Smooth muscle cell (in vitro differentiated cells): ENCODE measurements at regions not wholly inside any gene's neighbourhood (a gene's known extent, or its start where the extent isn't known, plus 50 kb on each side); places are given as distances from the start of the nearest gene placed in this dataset.
"Not testable (repeated sequence)": the region's sequence is repeated elsewhere in the genome, so short reads cannot be mapped to it uniquely, and the experiment has no call there.

ENCODE experiments used
- DNase-seq: peaks from one replicate; lab custom pipeline; 2025; ENCODE audit not compliant: unreplicated experiment; lab: John Stamatoyannopoulos, UW
- H2AFZ ChIP-seq: fragments of 200-600 bp; sonication (generic); 2 replicates; pipeline ENCODE4 v1.6.0; 2016; ENCODE audit warnings: antibody characterized with exemption, low read depth, mild to moderate bottlenecking
- H3F3A ChIP-seq: fragments of 200-600 bp; sonication (generic); 2 replicates; pipeline ENCODE4 v1.6.0; 2017; ENCODE audit warnings: antibody characterized with exemption, low read depth
- H3K27ac ChIP-seq: fragments of 200-600 bp; sonication (generic); 2 replicates; pipeline ENCODE4 v1.5.1; 2016; ENCODE audit warnings: low read depth, mild to moderate bottlenecking
- H3K27me3 ChIP-seq: fragments of 200-600 bp; sonication (generic); 2 replicates; pipeline ENCODE4 v1.6.1; 2016; ENCODE audit warnings: low read depth, mild to moderate bottlenecking
- H3K36me3 ChIP-seq: fragments of 200-600 bp; sonication (generic); 2 replicates; pipeline ENCODE4 v1.5.1; 2016; ENCODE audit warnings: low read depth
- H3K4me1 ChIP-seq: fragments of 200-600 bp; sonication (generic); 2 replicates; pipeline ENCODE4 v1.5.1; 2016; ENCODE audit warnings: low read depth
- H3K4me2 ChIP-seq: fragments of 200-600 bp; sonication (generic); 2 replicates; pipeline ENCODE4 v1.6.0; 2016; ENCODE audit warnings: mild to moderate bottlenecking
- H3K4me3 ChIP-seq: fragments of 200-600 bp; sonication (generic); 2 replicates; pipeline ENCODE4 v1.5.1; 2016; ENCODE audit warnings: mild to moderate bottlenecking
- H3K79me2 ChIP-seq: fragments of 200-600 bp; sonication (generic); 2 replicates; pipeline ENCODE4 v1.6.0; 2016; ENCODE audit warnings: low read depth, mild to moderate bottlenecking
- H3K9ac ChIP-seq: fragments of 200-600 bp; sonication (generic); 2 replicates; pipeline ENCODE4 v1.6.0; 2016; ENCODE audit warnings: low read depth
- H3K9me3 ChIP-seq: fragments of 200-600 bp; sonication (generic); replicated peaks from 2 replicates; pipeline ENCODE4 v1.5.1; 2016; ENCODE audit warnings: low read depth
- H4K20me1 ChIP-seq: fragments of 200-600 bp; sonication (generic); 2 replicates; pipeline ENCODE4 v1.6.0; 2016; ENCODE audit warnings: low read depth
- CTCF ChIP-seq: fragments of 200-600 bp; sonication (generic); IDR thresholded peaks from 2 replicates; pipeline ENCODE4 v1.5.1; 2017; ENCODE audit warnings: borderline replicate concordance, mild to moderate bottlenecking, antibody characterized with exemption; ENCODE audit not compliant: insufficient read depth, poor library complexity, severe bottlenecking
- WGBS: methylation state at CpG from one replicate; pipeline ENCODE4 v1.1.7; 2016; ENCODE audit warnings: low lambda C conversion rate; 5-methylcytosine and 5-hydroxymethylcytosine counted together

DNA sequence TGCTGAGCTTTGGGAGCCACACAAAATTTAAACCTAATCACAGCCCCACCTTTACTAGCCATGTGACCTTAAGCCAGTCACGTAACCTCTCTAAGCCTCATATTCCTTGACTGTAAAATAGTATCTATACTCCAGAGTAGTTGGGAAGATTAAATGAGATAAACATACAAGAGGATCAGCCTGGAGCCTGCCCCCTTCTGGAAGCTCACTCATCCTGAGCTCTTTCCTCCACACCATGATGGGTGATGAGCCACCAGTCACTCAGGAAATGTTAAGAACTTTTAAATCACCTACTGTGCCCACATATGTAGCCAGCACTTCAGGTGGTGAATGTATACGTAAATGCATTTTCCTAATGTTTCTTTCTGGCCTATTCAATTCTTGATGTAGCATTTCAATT, 195.9 kb upstream of the DDX18 start:
- no peaks in the 10 kb centered on the region for H3K36me3 ChIP-seq
- 100% methylated on average over 2 of the region's 2 CpGs for WGBS

GRCh38 chr2:117621326-117621725, 193.2 kb upstream of the DDX18 start:
- Histone ChIP-seq H3F3A (no peaks in the 10 kb centered on the region), H2AFZ (no peak overlapping the region)

More for the DNA sequence above, 195.9 kb upstream of the DDX18 start:
- Histone ChIP-seq H2AFZ (no peak overlapping the region), H3K4me3 (no peak overlapping the region), H3K9ac (no peak overlapping the region), H3K4me2 (no peak overlapping the region), H3K9me3 (no peaks in the 10 kb centered on the region), H3K79me2 (no peaks in the 10 kb centered on the region), H3F3A (no peaks in the 10 kb centered on the region), H3K27ac (no peak overlapping the region), H3K4me1 (no peaks in the 10 kb centered on the region), H3K27me3 (no peaks in the 10 kb centered on the region), H4K20me1 (no peaks in the 10 kb centered on the region)
- DNase-seq = no peak
- no peak for TF ChIP-seq CTCF

GRCh38 chr2:117623175-117623574, 191.3 kb upstream of the DDX18 start:
- 60% methylated on average over 15 of the region's 17 CpGs for WGBS
- not testable (repeated sequence) for H3K27ac ChIP-seq, H3K36me3 ChIP-seq, DNase-seq, H4K20me1 ChIP-seq, H3F3A ChIP-seq, H3K9ac ChIP-seq, H3K27me3 ChIP-seq, H3K9me3 ChIP-seq, H3K79me2 ChIP-seq, H3K4me1 ChIP-seq
- Histone ChIP-seq H3K4me2 (peak overlapping the region; percentile 76), H2AFZ (peak overlapping the region; percentile 83), H3K4me3 (peak overlapping the region; percentile 43)

More at GRCh38 chr2:117621326-117621725, 193.2 kb upstream of the DDX18 start:
- no peak overlapping the region for H3K4me2 ChIP-seq
- no peak for TF ChIP-seq CTCF
- no peaks in the 10 kb centered on the region for H3K9me3 ChIP-seq
- H3K27ac ChIP-seq = no peak overlapping the region
- H3K4me1 ChIP-seq = no peaks in the 10 kb centered on the region
- no peaks in the 10 kb centered on the region for H3K27me3 ChIP-seq
- H4K20me1 ChIP-seq = no peaks in the 10 kb centered on the region
- no peak overlapping the region for H3K4me3 ChIP-seq
- no peaks in the 10 kb centered on the region for H3K79me2 ChIP-seq
- DNase-seq = no peak
- no peak overlapping the region for H3K9ac ChIP-seq
- H3K36me3 ChIP-seq = no peaks in the 10 kb centered on the region

DNA sequence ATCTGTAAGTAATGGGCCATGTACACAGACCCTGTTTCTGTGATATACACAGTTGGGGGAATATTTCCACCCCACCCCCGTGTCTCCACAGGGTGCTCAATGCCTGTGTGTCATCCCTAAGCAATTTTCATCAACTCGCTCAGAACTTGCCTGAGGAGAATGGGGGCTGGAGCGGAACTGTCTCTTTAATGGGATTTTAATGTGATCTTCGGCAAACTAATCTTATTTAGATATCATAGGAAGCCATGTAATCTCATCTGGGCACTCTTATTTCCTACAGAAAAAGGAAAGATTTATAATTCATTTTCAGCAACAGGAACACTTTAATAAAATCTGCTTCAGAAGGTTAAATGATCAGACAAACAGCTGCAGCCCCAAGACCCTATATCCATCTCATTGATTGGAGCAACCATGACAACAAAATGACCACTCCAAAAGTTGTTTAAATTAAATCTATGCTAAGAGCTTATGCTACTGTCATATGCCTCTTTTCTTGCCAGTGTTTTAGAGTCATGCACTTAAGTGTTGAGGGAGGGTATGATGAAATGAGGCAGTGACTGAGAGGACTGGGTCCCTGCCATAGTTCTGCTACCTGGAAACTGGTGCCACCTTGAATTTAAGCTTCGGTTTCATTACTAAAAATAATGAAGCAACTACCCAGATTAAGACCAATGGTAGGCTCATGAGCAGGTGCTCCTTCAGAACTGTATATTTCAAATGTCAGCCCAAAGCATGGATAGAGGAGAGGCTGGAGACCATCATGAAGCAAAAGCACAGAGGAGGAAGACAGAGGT, 183.1 kb upstream of the DDX18 start:
- no peak overlapping the region for H3K4me3 ChIP-seq
- H3K27me3 ChIP-seq = no peaks in the 10 kb centered on the region
- DNase-seq = no peak
- no peaks in the 10 kb centered on the region for H3K9me3 ChIP-seq
- no peak overlapping the region for H3K4me2 ChIP-seq
- no peak overlapping the region for H2AFZ ChIP-seq
- H3K4me1 ChIP-seq = no peaks in the 10 kb centered on the region
- no peaks in the 10 kb centered on the region for H3K79me2 ChIP-seq
- no peaks in the 10 kb centered on the region for H3K36me3 ChIP-seq
- H3K9ac ChIP-seq = no peak overlapping the region
- 80% methylated on average over 5 of the region's 5 CpGs for WGBS
- no peak overlapping the region for H3K27ac ChIP-seq
- no peaks in the 10 kb centered on the region for H4K20me1 ChIP-seq
- TF ChIP-seq CTCF = no peak
- no peaks in the 10 kb centered on the region for H3F3A ChIP-seq
